BLaER1 (cell line): ENCODE measurements at regions not wholly inside any gene's neighbourhood (a gene's known extent, or its start where the extent isn't known, plus 50 kb on each side); places are given as distances from the start of the nearest gene placed in this dataset.
"Not testable (repeated sequence)": the region's sequence is repeated elsewhere in the genome, so short reads cannot be mapped to it uniquely, and the experiment has no call there.

Experiments used
- H3K27ac ChIP-seq: shearing (Covaris generic); formaldehyde crosslinking; 2 replicates; pipeline ENCODE4 v1.8.1; 2022
- H3K27me3 ChIP-seq: shearing (Covaris generic); formaldehyde crosslinking; 2 replicates; pipeline ENCODE4 v1.8.1; 2022
- H3K36me3 ChIP-seq: shearing (Covaris generic); formaldehyde crosslinking; 2 replicates; pipeline ENCODE4 v1.8.1; 2022
- H3K4me1 ChIP-seq: shearing (Covaris generic); formaldehyde crosslinking; 2 replicates; pipeline ENCODE4 v1.8.1; 2022
- H3K4me2 ChIP-seq: shearing (Covaris generic); formaldehyde crosslinking; 2 replicates; pipeline ENCODE4 v1.8.1; 2022
- H3K4me3 ChIP-seq: shearing (Covaris generic); formaldehyde crosslinking; 2 replicates; pipeline ENCODE4 v1.8.1; 2022
- H3K9ac ChIP-seq: shearing (Covaris generic); formaldehyde crosslinking; 2 replicates; pipeline ENCODE4 v1.8.1; 2022
- H3K9me3 ChIP-seq: shearing (Covaris generic); formaldehyde crosslinking; 2 replicates; pipeline ENCODE4 v1.8.1; 2022
- H4K20me1 ChIP-seq: shearing (Covaris generic); formaldehyde crosslinking; 2 replicates; pipeline ENCODE4 v1.8.1; 2022
- Cebpa-rat ChIP-seq: shearing (Covaris generic); IDR thresholded peaks from 2 replicates; pipeline ENCODE4 v1.8.1; 2022

- peaks cover 16% of the 10 kb centered on the region for H3K4me1 ChIP-seq
- no peaks in the 10 kb centered on the region for H3K36me3 ChIP-seq
- no peaks in the 10 kb centered on the region for H3K27me3 ChIP-seq
- no peak overlapping the region for H3K4me3 ChIP-seq
- TF ChIP-seq Cebpa-rat: no peak
- H3K4me2 ChIP-seq: no peak overlapping the region
- H3K9me3 ChIP-seq: no peaks in the 10 kb centered on the region; the same call in 1 of the 2 replicates
- H3K9ac ChIP-seq: no peak overlapping the region
- H4K20me1 ChIP-seq: no peaks in the 10 kb centered on the region
- H3K27ac ChIP-seq: no peak overlapping the region
These were observed 129.0 kb downstream of the FAM174A start for GRCh38 chr5:100664140-100664539.

- TF ChIP-seq Cebpa-rat: peak; percentile 48; the same call in 1 of the 2 replicates
- H3K4me3 ChIP-seq: no peak overlapping the region
- H3K9me3 ChIP-seq: no peaks in the 10 kb centered on the region; the same call in 1 of the 2 replicates
These were observed 132.0 kb downstream of the FAM174A start for GRCh38 chr5:100667161-100667630.

GRCh38 chr5:100668511-100668910 lies 133.3 kb downstream of the FAM174A start:
- no peaks in the 10 kb centered on the region for H3K36me3 ChIP-seq
- H3K9me3 ChIP-seq: no peaks in the 10 kb centered on the region; the same call in 1 of the 2 replicates
- no peak overlapping the region for H3K27ac ChIP-seq
- no peaks in the 10 kb centered on the region for H4K20me1 ChIP-seq
- no peak overlapping the region for H3K4me3 ChIP-seq
- no peak for TF ChIP-seq Cebpa-rat
- peaks cover 16% of the 10 kb centered on the region for H3K4me1 ChIP-seq
- H3K4me2 ChIP-seq: no peak overlapping the region
- H3K27me3 ChIP-seq: no peaks in the 10 kb centered on the region
- no peak overlapping the region for H3K9ac ChIP-seq

More at GRCh38 chr5:100667161-100667630, 132.0 kb downstream of the FAM174A start:
- Histone ChIP-seq H3K27ac (peak overlapping the region; percentile 8), H3K4me1 (peaks cover 16% of the 10 kb centered on the region), H3K4me2 (peak overlapping the region; percentile 53), H4K20me1 (no peaks in the 10 kb centered on the region), H3K9ac (no peak overlapping the region), H3K27me3 (no peaks in the 10 kb centered on the region), H3K36me3 (no peaks in the 10 kb centered on the region)

GRCh38 chr5:100676817-100677631 lies 141.8 kb downstream of the FAM174A start:
- Histone ChIP-seq H3K27ac (no peak overlapping the region), H4K20me1 (no peaks in the 10 kb centered on the region), H3K4me2 (peak overlapping the region; percentile 34; the same call in 1 of the 2 replicates), H3K4me1 (peaks cover 15% of the 10 kb centered on the region), H3K27me3 (no peaks in the 10 kb centered on the region), H3K9me3 (no peaks in the 10 kb centered on the region; the same call in 1 of the 2 replicates), H3K4me3 (no peak overlapping the region), H3K9ac (no peak overlapping the region), H3K36me3 (no peaks in the 10 kb centered on the region)
- no peak for TF ChIP-seq Cebpa-rat

- H3K4me3 ChIP-seq: no peak overlapping the region
- H3K27ac ChIP-seq: no peak overlapping the region
- H3K4me1 ChIP-seq: peaks cover 11% of the 10 kb centered on the region; the same call in 1 of the 2 replicates
- peaks cover 18% of the 10 kb centered on the region for H3K9me3 ChIP-seq
- no peak overlapping the region for H3K4me2 ChIP-seq
- no peak overlapping the region for H3K9ac ChIP-seq
- no peak for TF ChIP-seq Cebpa-rat
- no peaks in the 10 kb centered on the region for H3K27me3 ChIP-seq
- H3K36me3 ChIP-seq: no peaks in the 10 kb centered on the region
- H4K20me1 ChIP-seq: no peaks in the 10 kb centered on the region
These were observed 147.5 kb downstream of the FAM174A start for GRCh38 chr5:100682625-100683024.

- H3K4me3 ChIP-seq: no peak overlapping the region
- no peak overlapping the region for H3K9ac ChIP-seq
- no peak for TF ChIP-seq Cebpa-rat
- H4K20me1 ChIP-seq: no peaks in the 10 kb centered on the region
- peaks cover 8% of the 10 kb centered on the region; the same call in 1 of the 2 replicates for H3K4me1 ChIP-seq
- H3K9me3 ChIP-seq: peaks cover 21% of the 10 kb centered on the region
- H3K27ac ChIP-seq: no peak overlapping the region
- H3K36me3 ChIP-seq: no peaks in the 10 kb centered on the region
- no peaks in the 10 kb centered on the region for H3K27me3 ChIP-seq
- H3K4me2 ChIP-seq: peak overlapping the region; percentile 29
These were observed 148.7 kb downstream of the FAM174A start for GRCh38 chr5:100683881-100684280.

- H3K27ac ChIP-seq, H3K4me2 ChIP-seq, H3K9ac ChIP-seq, H3K4me3 ChIP-seq, H3K36me3 ChIP-seq, H3K27me3 ChIP-seq, H3K4me1 ChIP-seq, H4K20me1 ChIP-seq: not testable (repeated sequence)
- H3K9me3 ChIP-seq: peaks cover 23% of the 10 kb centered on the region
These were observed 149.9 kb downstream of the FAM174A start for GRCh38 chr5:100685122-100685521.

GRCh38 chr5:100688834-100689233 lies 153.7 kb downstream of the FAM174A start:
- H3K36me3 ChIP-seq, H3K9ac ChIP-seq, H3K9me3 ChIP-seq, H3K27me3 ChIP-seq, H3K4me3 ChIP-seq, H3K27ac ChIP-seq, H3K4me1 ChIP-seq, H4K20me1 ChIP-seq, H3K4me2 ChIP-seq: not testable (repeated sequence)

- H3K9me3 ChIP-seq: peaks cover 5% of the 10 kb centered on the region; the same call in 1 of the 2 replicates
- no peak for TF ChIP-seq Cebpa-rat
- H3K9ac ChIP-seq: no peak overlapping the region
- H4K20me1 ChIP-seq: no peaks in the 10 kb centered on the region
- no peak overlapping the region for H3K27ac ChIP-seq
- no peak overlapping the region for H3K4me2 ChIP-seq
- no peaks in the 10 kb centered on the region for H3K36me3 ChIP-seq
- H3K4me1 ChIP-seq: no peaks in the 10 kb centered on the region
- no peak overlapping the region for H3K4me3 ChIP-seq
- no peaks in the 10 kb centered on the region for H3K27me3 ChIP-seq
These were observed 154.9 kb downstream of the FAM174A start for GRCh38 chr5:100690036-100690560.

- no peak overlapping the region for H3K27ac ChIP-seq
- H3K27me3 ChIP-seq: no peaks in the 10 kb centered on the region
- no peak overlapping the region for H3K4me2 ChIP-seq
- H3K9ac ChIP-seq: no peak overlapping the region
- no peaks in the 10 kb centered on the region for H4K20me1 ChIP-seq
- no peak overlapping the region for H3K4me3 ChIP-seq
- H3K36me3 ChIP-seq: no peaks in the 10 kb centered on the region
- no peaks in the 10 kb centered on the region for H3K4me1 ChIP-seq
- TF ChIP-seq Cebpa-rat: no peak
- H3K9me3 ChIP-seq: peaks cover 5% of the 10 kb centered on the region; the same call in 1 of the 2 replicates
These were observed 155.9 kb downstream of the FAM174A start for GRCh38 chr5:100691085-100691484.
